ENCODE measurements at regions not wholly inside any gene's neighbourhood (a gene's known extent, or its start where the extent isn't known, plus 50 kb on each side); places are given as distances from the start of the nearest gene placed in this dataset.

GRCh38 chr5:38115318-38115827, 143.0 kb upstream of the EGFLAM start:
- intact Hi-C loops (cut with DNase I): no loop called here
- Histone ChIP-seq H3K27ac (peak overlapping the region; percentile 7 to 51), H3K36me3 (no peaks in the 10 kb centered on the region), H3K27me3 (replicated peaks; ENCODE audit: insufficient read depth) (no peaks in the 10 kb centered on the region), H3K4me1 (replicated peaks) (no peaks in the 10 kb centered on the region), H3K9me3 (no peaks in the 10 kb centered on the region), H3K4me3 (no peak overlapping the region)
- peak; percentile 46 for DNase-seq (ENCODE audit: low spot score)
- peak; percentile 73 for TF ChIP-seq POLR2AphosphoS5 (IDR thresholded peaks at IDR 0.05)
- TF ChIP-seq CTCF (IDR thresholded peaks at IDR 0.05): no peak
- WGBS: 13% methylated on average over 2 of the region's 2 CpGs

- no peak overlapping the region for H3K27ac ChIP-seq
- no peaks in the 10 kb centered on the region for H3K9me3 ChIP-seq
- TF ChIP-seq POLR2A (IDR thresholded peaks at IDR 0.05) (no peak), CTCF (IDR thresholded peaks at IDR 0.05) (no peak), POLR2AphosphoS5 (IDR thresholded peaks at IDR 0.05) (no peak)
- WGBS: 91% methylated on average over 1 of the region's 1 CpG
- H3K27me3 ChIP-seq (replicated peaks; ENCODE audit: insufficient read depth): no peaks in the 10 kb centered on the region
- no peak for DNase-seq (ENCODE audit: low spot score)
- intact Hi-C loops (cut with DNase I): no loop called here
- H3K4me3 ChIP-seq: no peak overlapping the region
- H3K36me3 ChIP-seq: no peaks in the 10 kb centered on the region
- no peaks in the 10 kb centered on the region for H3K4me1 ChIP-seq (replicated peaks)
Observed at GRCh38 chr5:38113880-38114279, 144.5 kb upstream of the EGFLAM start.

- Histone ChIP-seq H3K4me1 (replicated peaks) (no peaks in the 10 kb centered on the region), H3K36me3 (no peaks in the 10 kb centered on the region), H3K9me3 (no peaks in the 10 kb centered on the region), H3K4me3 (no peak overlapping the region), H3K27me3 (replicated peaks; ENCODE audit: insufficient read depth) (no peaks in the 10 kb centered on the region), H3K27ac (no peak overlapping the region)
- TF ChIP-seq CTCF (IDR thresholded peaks at IDR 0.05) (no peak), POLR2A (IDR thresholded peaks at IDR 0.05) (no peak), POLR2AphosphoS5 (IDR thresholded peaks at IDR 0.05) (no peak)
- DNase-seq (ENCODE audit: low spot score): no peak
- intact Hi-C loops (cut with DNase I): no loop called here
- WGBS: 92% methylated on average over 5 of the region's 5 CpGs
Observed at GRCh38 chr5:38113456-38113855, 144.9 kb upstream of the EGFLAM start.

- H3K36me3 ChIP-seq: no peaks in the 10 kb centered on the region
- H3K4me1 ChIP-seq (replicated peaks): no peaks in the 10 kb centered on the region
- TF ChIP-seq POLR2A (IDR thresholded peaks at IDR 0.05) (no peak), POLR2AphosphoS5 (IDR thresholded peaks at IDR 0.05) (no peak), CTCF (IDR thresholded peaks at IDR 0.05) (no peak)
- no peaks in the 10 kb centered on the region for H3K27me3 ChIP-seq (replicated peaks; ENCODE audit: insufficient read depth)
- intact Hi-C loops (cut with DNase I): no loop called here
- 85% methylated on average over 4 of the region's 4 CpGs for WGBS
- no peaks in the 10 kb centered on the region for H3K9me3 ChIP-seq
- no peak for DNase-seq (ENCODE audit: low spot score)
- no peak overlapping the region for H3K4me3 ChIP-seq
- H3K27ac ChIP-seq: no peak overlapping the region
Observed at GRCh38 chr5:38112938-38113337, 145.4 kb upstream of the EGFLAM start.

- no peak overlapping the region for H3K4me3 ChIP-seq
- H3K36me3 ChIP-seq: no peaks in the 10 kb centered on the region
- no peak overlapping the region for H3K27ac ChIP-seq
- no peak for TF ChIP-seq POLR2AphosphoS5 (IDR thresholded peaks at IDR 0.05)
- no peak for TF ChIP-seq POLR2A (IDR thresholded peaks at IDR 0.05)
- no peak for TF ChIP-seq CTCF (IDR thresholded peaks at IDR 0.05)
- H3K27me3 ChIP-seq (replicated peaks; ENCODE audit: insufficient read depth): no peaks in the 10 kb centered on the region
- intact Hi-C loops (cut with DNase I): no loop called here
- no peaks in the 10 kb centered on the region for H3K9me3 ChIP-seq
- DNase-seq (ENCODE audit: low spot score): no peak
- WGBS: 82% methylated on average over 6 of the region's 6 CpGs
- H3K4me1 ChIP-seq (replicated peaks): no peaks in the 10 kb centered on the region
Observed at GRCh38 chr5:38110130-38110529, 148.2 kb upstream of the EGFLAM start.
